Neural cell (in vitro differentiated cells): ENCODE measurements at regions not wholly inside any gene's neighbourhood (a gene's known extent, or its start where the extent isn't known, plus 50 kb on each side); places are given as distances from the start of the nearest gene placed in this dataset.

Source experiments
- EP300 ChIP-seq: fragments of 450-650 bp; conservative IDR thresholded peaks from 2 replicates; pipeline ENCODE4 v1.6.1; 2014; ENCODE audit warnings: antibody characterized with exemption, mild to moderate bottlenecking, moderate library complexity; ENCODE audit not compliant: poor library complexity, severe bottlenecking
- EZH2 ChIP-seq: fragments of 200-600, 300-800 bp; shearing (Covaris generic), sonication (generic); IDR thresholded peaks from 2 replicates; pipeline ENCODE4 v1.6.1; 2014; ENCODE audit warnings: antibody characterized with exemption, low read length, borderline replicate concordance, mild to moderate bottlenecking; ENCODE audit not compliant: insufficient read depth, poor library complexity, severe bottlenecking
- POLR2AphosphoS5 ChIP-seq: IDR thresholded peaks from 2 replicates; pipeline ENCODE4 v1.6.1; 2012
- RAD21 ChIP-seq: fragments of 450-650 bp; conservative IDR thresholded peaks from 2 replicates; pipeline ENCODE4 v1.6.1; 2014; ENCODE audit warnings: antibody characterized with exemption, mild to moderate bottlenecking, moderate library complexity
- SMC3 ChIP-seq: fragments of 450-650 bp; conservative IDR thresholded peaks from 2 replicates; pipeline ENCODE4 v1.6.1; 2014; ENCODE audit warnings: antibody characterized with exemption, mild to moderate bottlenecking, moderate library complexity; ENCODE audit not compliant: poor library complexity
- TAF1 ChIP-seq: IDR thresholded peaks from 2 replicates; pipeline ENCODE4 v1.6.1; 2012; ENCODE audit warnings: low read depth
- TF ChIP-seq, protein P1 (sequence below): IDR thresholded peaks from 2 replicates; pipeline ENCODE4 v1.6.1; 2012; ENCODE audit warnings: borderline replicate concordance
- TF ChIP-seq, protein P2 (sequence below): fragments of 450-650 bp; IDR thresholded peaks from 2 replicates; pipeline ENCODE4 v1.5.1; 2014; ENCODE audit warnings: antibody characterized with exemption, mild to moderate bottlenecking, moderate library complexity; ENCODE audit not compliant: poor library complexity, severe bottlenecking

DNA sequence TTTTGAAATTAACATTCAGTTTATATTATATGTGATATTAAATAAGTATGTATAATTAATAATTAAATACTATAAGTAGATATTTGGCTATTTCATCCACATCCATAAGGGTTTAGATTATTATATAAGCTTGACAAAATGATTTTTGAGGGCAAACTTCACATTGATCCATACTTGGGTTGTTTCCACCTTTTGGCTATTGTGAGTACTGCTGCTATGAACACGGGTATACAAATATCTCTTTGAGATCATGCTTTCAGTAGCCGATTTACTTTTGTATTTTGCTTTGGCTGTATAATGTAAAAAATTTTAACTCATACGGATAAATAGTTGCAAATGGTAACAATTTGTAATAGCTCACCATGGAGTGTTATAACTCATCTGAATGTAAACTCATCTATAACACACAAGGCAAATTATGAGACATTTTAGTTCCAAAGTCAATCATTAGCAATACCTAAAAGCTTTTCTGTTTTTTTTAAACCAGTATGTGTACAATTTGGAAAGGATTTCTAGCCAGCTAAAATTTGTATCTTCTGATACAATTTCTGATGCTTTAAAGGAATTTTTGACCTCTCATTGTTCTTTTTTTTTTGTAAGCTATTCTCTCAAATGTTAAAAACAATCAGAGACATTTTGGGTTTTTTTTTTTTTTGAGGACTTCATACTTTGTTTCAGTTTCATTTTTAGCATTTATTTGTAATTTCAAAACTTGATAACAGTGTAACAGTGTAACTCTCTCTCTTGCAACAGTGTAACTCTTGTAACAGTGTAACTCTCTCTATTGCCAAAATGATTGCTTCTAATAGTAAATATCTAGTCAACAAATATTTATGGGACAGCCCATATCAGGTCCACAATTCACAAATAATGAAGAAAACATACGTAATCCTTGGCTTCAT is 51.8 kb upstream of the ARX start:
- TF ChIP-seq EZH2 = no peak
- TF ChIP-seq, protein P1, sequence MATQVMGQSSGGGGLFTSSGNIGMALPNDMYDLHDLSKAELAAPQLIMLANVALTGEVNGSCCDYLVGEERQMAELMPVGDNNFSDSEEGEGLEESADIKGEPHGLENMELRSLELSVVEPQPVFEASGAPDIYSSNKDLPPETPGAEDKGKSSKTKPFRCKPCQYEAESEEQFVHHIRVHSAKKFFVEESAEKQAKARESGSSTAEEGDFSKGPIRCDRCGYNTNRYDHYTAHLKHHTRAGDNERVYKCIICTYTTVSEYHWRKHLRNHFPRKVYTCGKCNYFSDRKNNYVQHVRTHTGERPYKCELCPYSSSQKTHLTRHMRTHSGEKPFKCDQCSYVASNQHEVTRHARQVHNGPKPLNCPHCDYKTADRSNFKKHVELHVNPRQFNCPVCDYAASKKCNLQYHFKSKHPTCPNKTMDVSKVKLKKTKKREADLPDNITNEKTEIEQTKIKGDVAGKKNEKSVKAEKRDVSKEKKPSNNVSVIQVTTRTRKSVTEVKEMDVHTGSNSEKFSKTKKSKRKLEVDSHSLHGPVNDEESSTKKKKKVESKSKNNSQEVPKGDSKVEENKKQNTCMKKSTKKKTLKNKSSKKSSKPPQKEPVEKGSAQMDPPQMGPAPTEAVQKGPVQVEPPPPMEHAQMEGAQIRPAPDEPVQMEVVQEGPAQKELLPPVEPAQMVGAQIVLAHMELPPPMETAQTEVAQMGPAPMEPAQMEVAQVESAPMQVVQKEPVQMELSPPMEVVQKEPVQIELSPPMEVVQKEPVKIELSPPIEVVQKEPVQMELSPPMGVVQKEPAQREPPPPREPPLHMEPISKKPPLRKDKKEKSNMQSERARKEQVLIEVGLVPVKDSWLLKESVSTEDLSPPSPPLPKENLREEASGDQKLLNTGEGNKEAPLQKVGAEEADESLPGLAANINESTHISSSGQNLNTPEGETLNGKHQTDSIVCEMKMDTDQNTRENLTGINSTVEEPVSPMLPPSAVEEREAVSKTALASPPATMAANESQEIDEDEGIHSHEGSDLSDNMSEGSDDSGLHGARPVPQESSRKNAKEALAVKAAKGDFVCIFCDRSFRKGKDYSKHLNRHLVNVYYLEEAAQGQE = no peak
- TF ChIP-seq, protein P2, sequence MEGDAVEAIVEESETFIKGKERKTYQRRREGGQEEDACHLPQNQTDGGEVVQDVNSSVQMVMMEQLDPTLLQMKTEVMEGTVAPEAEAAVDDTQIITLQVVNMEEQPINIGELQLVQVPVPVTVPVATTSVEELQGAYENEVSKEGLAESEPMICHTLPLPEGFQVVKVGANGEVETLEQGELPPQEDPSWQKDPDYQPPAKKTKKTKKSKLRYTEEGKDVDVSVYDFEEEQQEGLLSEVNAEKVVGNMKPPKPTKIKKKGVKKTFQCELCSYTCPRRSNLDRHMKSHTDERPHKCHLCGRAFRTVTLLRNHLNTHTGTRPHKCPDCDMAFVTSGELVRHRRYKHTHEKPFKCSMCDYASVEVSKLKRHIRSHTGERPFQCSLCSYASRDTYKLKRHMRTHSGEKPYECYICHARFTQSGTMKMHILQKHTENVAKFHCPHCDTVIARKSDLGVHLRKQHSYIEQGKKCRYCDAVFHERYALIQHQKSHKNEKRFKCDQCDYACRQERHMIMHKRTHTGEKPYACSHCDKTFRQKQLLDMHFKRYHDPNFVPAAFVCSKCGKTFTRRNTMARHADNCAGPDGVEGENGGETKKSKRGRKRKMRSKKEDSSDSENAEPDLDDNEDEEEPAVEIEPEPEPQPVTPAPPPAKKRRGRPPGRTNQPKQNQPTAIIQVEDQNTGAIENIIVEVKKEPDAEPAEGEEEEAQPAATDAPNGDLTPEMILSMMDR = no peak
- no peak for TF ChIP-seq TAF1
- no peak for TF ChIP-seq RAD21
- TF ChIP-seq POLR2AphosphoS5 = no peak
- no peak for TF ChIP-seq EP300
- no peak for TF ChIP-seq SMC3
